SU-DHL-6 (cell line): ENCODE measurements at regions not wholly inside any gene's neighbourhood (a gene's known extent, or its start where the extent isn't known, plus 50 kb on each side); places are given as distances from the start of the nearest gene placed in this dataset.

Experiments
- H2AFZ ChIP-seq: fragments of 200-600 bp; sonication (generic); 2 replicates; pipeline ENCODE4 v1.6.1; 2014; ENCODE audit warnings: low read depth, mild to moderate bottlenecking, moderate library complexity, mixed read lengths, antibody characterized with exemption, low read length; ENCODE audit not compliant: severe bottlenecking
- H3F3A ChIP-seq: fragments of 200-600 bp; shearing (Covaris generic); 2 replicates; pipeline ENCODE4 v1.6.0; 2016; ENCODE audit warnings: antibody characterized with exemption, mild to moderate bottlenecking; ENCODE audit not compliant: insufficient read depth
- H3K27ac ChIP-seq: fragments of 200-600 bp; sonication (generic); 2 replicates; pipeline ENCODE4 v1.5.1; 2016; ENCODE audit warnings: low read depth, mild to moderate bottlenecking, low read length, moderate library complexity, mixed read lengths
- H3K27me3 ChIP-seq: fragments of 200-600 bp; sonication (generic), shearing (Covaris generic); 2 replicates; pipeline ENCODE4 v1.6.0; 2014; ENCODE audit warnings: mild to moderate bottlenecking, low read length
- H3K36me3 ChIP-seq: fragments of 200-600 bp; sonication (generic); 2 replicates; pipeline ENCODE4 v1.6.1; 2014; ENCODE audit warnings: mild to moderate bottlenecking, low read length, mixed read lengths
- H3K4me2 ChIP-seq: fragments of 300-600, 200-600 bp; shearing (Covaris generic), sonication (generic); 2 replicates; pipeline ENCODE4 v1.6.0; 2014; ENCODE audit warnings: low read length, low read depth, mild to moderate bottlenecking; ENCODE audit not compliant: poor library complexity, severe bottlenecking
- H3K4me3 ChIP-seq: fragments of 200-600 bp; sonication (generic); 2 replicates; pipeline ENCODE4 v1.5.1; 2014; ENCODE audit warnings: antibody characterized with exemption, low read length, mild to moderate bottlenecking, mixed read lengths; ENCODE audit not compliant: insufficient read depth, poor library complexity, severe bottlenecking
- H3K79me2 ChIP-seq: fragments of 200-600 bp; sonication (generic); 2 replicates; pipeline ENCODE4 v1.6.1; 2014; ENCODE audit warnings: mild to moderate bottlenecking, low read length, moderate library complexity; ENCODE audit not compliant: insufficient read depth
- H3K9ac ChIP-seq: fragments of 200-600 bp; sonication (generic); 2 replicates; pipeline ENCODE4 v1.7.0; 2014; ENCODE audit warnings: mild to moderate bottlenecking, low read length
- H3K9me2 ChIP-seq: fragments of 200-600 bp; sonication (generic); replicated peaks from 2 replicates; pipeline ENCODE4 v1.6.1; 2014; ENCODE audit warnings: low read length; ENCODE audit not compliant: insufficient read depth
- H3K9me3 ChIP-seq: fragments of 200-600 bp; sonication (generic); 2 replicates; pipeline ENCODE4 v1.6.1; 2014; ENCODE audit warnings: low read length, mixed read lengths; ENCODE audit not compliant: insufficient read depth
- H4K20me1 ChIP-seq: fragments of 200-600 bp; sonication (generic); 2 replicates; pipeline ENCODE4 v1.6.1; 2014; ENCODE audit warnings: low read depth, mild to moderate bottlenecking, antibody characterized with exemption, low read length, moderate library complexity, mixed read lengths
- EZH2phosphoT487 ChIP-seq: fragments of 200-600 bp; sonication (generic), shearing (Covaris generic); conservative IDR thresholded peaks from 2 replicates; pipeline ENCODE4 v1.6.1; 2018; ENCODE audit warnings: mild to moderate bottlenecking, antibody characterized with exemption, low read length, moderate library complexity, mixed read lengths
- TF ChIP-seq, protein P1 (sequence below): fragments of 200-600 bp; sonication (generic); IDR thresholded peaks from one replicate; pipeline ENCODE4 v1.5.1; 2017; ENCODE audit warnings: antibody characterized with exemption, mild to moderate bottlenecking, low read length, moderate library complexity; ENCODE audit not compliant: insufficient read depth, poor library complexity, severe bottlenecking

DNA sequence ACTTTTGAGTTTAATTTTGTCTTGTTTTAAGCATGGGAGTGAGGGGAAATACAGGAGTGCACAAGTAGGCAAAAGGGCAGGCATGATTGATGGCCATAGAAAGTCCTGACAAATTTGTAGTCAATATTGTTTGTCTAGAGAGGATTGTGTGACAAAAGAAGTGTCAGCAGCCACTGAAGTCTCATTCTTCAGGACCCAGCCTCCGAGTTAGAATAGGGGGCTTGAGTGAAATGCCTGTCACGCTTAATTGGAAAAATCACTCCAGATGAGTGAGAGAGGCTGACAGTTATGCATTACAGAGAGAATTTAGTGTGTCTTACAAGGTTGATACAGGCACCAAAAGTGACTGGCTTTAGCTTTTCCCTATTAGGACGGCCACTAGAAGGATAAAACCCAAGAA, 81.9 kb upstream of the RPS23 start:
- Histone ChIP-seq H3K4me3 (no peak overlapping the region), H3K79me2 (no peaks in the 10 kb centered on the region), H3K36me3 (no peaks in the 10 kb centered on the region), H3K9ac (no peak overlapping the region), H2AFZ (no peak overlapping the region), H4K20me1 (no peaks in the 10 kb centered on the region), H3K9me3 (no peaks in the 10 kb centered on the region), H3K27me3 (no peaks in the 10 kb centered on the region), H3K9me2 (no peaks in the 10 kb centered on the region), H3F3A (no peaks in the 10 kb centered on the region), H3K4me2 (no peak overlapping the region), H3K27ac (no peak overlapping the region)
- TF ChIP-seq, protein P1, sequence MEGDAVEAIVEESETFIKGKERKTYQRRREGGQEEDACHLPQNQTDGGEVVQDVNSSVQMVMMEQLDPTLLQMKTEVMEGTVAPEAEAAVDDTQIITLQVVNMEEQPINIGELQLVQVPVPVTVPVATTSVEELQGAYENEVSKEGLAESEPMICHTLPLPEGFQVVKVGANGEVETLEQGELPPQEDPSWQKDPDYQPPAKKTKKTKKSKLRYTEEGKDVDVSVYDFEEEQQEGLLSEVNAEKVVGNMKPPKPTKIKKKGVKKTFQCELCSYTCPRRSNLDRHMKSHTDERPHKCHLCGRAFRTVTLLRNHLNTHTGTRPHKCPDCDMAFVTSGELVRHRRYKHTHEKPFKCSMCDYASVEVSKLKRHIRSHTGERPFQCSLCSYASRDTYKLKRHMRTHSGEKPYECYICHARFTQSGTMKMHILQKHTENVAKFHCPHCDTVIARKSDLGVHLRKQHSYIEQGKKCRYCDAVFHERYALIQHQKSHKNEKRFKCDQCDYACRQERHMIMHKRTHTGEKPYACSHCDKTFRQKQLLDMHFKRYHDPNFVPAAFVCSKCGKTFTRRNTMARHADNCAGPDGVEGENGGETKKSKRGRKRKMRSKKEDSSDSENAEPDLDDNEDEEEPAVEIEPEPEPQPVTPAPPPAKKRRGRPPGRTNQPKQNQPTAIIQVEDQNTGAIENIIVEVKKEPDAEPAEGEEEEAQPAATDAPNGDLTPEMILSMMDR: no peak
- TF ChIP-seq EZH2phosphoT487: no peak

DNA sequence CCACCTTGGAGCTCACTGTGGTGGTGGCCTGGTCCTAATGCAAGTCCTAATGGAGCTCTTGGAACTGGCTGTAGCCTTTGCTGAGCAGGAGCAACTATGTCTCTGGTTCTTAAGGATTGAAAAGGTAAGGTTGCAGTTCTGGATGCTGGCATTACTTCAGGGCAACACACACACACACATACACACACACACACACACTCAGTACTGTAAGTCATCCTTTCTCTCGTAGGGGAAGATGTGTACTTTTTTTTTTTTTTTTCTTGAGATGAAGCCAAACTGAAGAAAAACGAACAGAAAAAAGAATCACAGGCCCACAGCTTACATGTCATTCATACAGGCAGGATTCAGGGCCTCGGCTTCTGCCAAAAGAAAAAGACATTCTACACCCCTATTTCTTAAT, 81.1 kb upstream of the RPS23 start:
- Histone ChIP-seq H3K9me2 (no peaks in the 10 kb centered on the region), H3K9ac (no peak overlapping the region), H4K20me1 (no peaks in the 10 kb centered on the region), H3K27ac (no peak overlapping the region), H3F3A (no peaks in the 10 kb centered on the region), H3K79me2 (no peaks in the 10 kb centered on the region), H3K27me3 (no peaks in the 10 kb centered on the region), H2AFZ (no peak overlapping the region), H3K36me3 (no peaks in the 10 kb centered on the region), H3K4me2 (no peak overlapping the region), H3K9me3 (no peaks in the 10 kb centered on the region), H3K4me3 (no peak overlapping the region)
- TF ChIP-seq EZH2phosphoT487: no peak
- TF ChIP-seq, protein P1: no peak

DNA sequence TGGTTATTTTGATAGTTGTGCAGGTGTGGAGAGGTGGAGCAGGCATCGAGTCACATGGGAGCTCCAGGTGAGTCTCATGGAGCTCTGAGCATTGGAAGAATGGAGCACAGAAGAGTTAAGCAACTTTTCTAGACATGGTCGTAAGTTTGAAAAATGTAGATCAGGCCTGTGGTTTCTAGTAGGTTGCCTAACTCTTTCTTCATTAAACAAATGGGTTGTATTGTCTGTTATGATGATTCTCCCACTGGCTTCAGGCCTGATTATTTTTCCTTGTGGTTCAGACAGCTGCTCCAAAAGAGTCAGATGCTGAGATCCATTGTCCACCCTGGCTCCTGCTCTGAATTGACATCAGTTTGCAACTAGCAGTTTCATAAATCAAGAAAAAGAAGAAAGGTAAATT, 80.3 kb upstream of the RPS23 start:
- no peaks in the 10 kb centered on the region for H3K9me2 ChIP-seq
- H3K27ac ChIP-seq: no peak overlapping the region
- no peaks in the 10 kb centered on the region for H3K27me3 ChIP-seq
- no peak overlapping the region for H3K4me2 ChIP-seq
- H3K79me2 ChIP-seq: no peaks in the 10 kb centered on the region
- H3K9ac ChIP-seq: no peak overlapping the region
- no peak overlapping the region for H2AFZ ChIP-seq
- H3K4me3 ChIP-seq: no peak overlapping the region
- TF ChIP-seq, protein P1: no peak
- TF ChIP-seq EZH2phosphoT487: no peak
- H3K9me3 ChIP-seq: no peaks in the 10 kb centered on the region
- H4K20me1 ChIP-seq: no peaks in the 10 kb centered on the region
- H3F3A ChIP-seq: no peaks in the 10 kb centered on the region
- no peaks in the 10 kb centered on the region for H3K36me3 ChIP-seq
